Activated CD4-positive, alpha-beta T cell treated with anti-CD3 and anti-CD28 coated beads, Interleukin-2, Interleukin-6, amounts not matched to agents 100 ng/mL and 50 ng/mL, durations not matched to agents 16 hours and 8 hours (primary cell): ENCODE measurements at regions not wholly inside any gene's neighbourhood (a gene's known extent, or its start where the extent isn't known, plus 50 kb on each side); places are given as distances from the start of the nearest gene placed in this dataset.

Experiments
- DNase-seq: peaks from one replicate; pipeline ENCODE4 v3.0.0-alpha.2; 2020

DNA sequence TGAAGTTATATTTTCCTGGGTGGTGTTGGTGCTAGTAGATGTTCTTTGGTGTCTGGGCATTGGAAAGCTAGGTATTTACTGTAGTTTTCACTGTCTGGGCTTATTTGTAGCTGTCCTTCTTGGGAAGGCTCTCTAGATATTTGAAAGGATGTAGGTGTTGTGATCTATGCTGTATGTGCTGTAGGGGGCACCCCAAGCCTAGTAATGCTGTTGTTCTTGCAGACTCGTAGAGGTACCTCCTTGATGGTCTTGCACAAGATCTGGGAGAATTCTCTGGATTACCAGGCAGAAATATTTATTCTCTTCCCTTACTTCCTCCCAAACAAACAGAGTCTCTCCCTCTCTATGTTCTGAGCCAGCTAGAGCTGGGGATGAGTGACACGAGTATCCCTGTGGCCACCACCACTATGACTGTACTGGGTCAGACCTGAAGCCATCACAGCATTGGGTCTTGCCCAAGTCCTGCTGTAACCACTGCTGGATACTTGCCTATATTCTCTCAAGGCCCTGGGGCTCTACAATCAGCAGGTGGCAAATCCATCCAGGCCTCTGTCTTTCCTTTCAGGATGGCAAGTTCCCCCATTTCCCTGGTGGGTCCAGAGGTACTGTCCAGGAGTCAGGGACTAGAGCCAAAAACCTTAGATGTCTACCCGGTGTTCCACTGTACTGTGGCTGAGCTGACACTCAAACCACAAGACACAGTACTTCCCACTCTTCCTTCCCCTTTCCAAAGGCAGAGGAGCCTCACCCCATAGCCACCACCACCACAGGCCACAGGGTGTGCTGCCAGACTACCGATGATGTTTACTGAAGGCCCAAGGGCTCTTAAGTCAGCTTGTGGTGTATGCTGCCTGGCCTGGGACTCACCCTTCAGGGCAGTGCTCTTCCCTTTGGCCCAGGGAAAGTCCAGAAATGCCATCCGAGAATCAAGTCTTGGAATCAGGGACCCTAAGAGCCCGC lies 195.2 kb upstream of the DPPA4 start:
- DNase-seq, result peak; percentile 49

DNA sequence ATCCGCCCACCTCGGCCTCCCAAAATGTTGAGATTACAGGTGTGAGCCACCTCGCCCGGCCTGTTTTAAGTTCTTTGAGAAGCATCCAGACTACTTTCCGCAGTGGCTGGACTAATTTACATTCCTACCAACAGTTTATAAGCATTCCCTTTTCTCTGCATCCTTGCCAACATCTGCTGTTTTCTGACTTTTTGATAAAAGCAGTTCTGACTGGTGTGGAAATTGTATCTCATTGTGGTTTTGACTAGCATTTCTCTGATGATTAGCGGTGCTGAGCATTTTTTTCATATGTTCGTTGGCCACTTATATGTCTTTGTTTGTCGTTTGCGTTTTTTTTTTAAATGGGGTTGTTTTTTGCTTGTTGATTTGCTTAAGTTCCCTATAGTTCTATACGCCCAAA lies 208.4 kb upstream of the DPPA4 start:
- no peak for DNase-seq

DNA sequence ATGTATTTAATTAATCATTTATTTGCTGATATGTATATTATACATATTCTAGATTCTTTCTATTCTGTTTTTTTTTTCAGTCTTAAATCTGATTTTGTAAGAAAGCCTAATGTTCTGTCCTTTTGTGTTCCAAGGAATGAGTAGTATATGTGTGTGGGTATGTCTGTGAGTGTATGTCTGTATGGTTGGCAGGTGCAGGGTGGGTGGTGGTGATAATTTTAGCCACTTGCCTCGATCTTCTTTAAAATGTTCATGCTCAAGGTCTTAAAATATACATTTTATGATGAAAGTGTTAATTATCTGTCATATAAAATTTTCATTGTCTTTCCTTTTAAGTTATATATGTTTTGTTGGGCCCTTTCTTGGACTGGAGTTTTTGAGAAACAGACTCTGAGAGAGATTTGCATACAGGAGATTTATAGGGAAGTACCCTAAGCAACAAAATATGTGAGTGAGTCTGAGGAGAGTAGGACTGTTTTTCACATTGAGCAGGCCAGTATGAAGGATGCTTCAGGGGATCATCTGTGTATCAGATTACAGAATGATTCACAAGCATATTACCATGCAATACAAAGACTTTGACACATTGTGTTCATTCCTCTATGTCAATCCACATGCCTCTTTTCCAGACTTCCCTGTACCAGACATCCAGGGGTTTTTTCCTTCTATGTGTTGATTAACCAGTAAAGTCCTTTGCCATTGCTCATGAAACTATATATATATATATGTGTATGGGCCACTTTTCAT lies 211.0 kb upstream of the DPPA4 start:
- no peak for DNase-seq

DNA sequence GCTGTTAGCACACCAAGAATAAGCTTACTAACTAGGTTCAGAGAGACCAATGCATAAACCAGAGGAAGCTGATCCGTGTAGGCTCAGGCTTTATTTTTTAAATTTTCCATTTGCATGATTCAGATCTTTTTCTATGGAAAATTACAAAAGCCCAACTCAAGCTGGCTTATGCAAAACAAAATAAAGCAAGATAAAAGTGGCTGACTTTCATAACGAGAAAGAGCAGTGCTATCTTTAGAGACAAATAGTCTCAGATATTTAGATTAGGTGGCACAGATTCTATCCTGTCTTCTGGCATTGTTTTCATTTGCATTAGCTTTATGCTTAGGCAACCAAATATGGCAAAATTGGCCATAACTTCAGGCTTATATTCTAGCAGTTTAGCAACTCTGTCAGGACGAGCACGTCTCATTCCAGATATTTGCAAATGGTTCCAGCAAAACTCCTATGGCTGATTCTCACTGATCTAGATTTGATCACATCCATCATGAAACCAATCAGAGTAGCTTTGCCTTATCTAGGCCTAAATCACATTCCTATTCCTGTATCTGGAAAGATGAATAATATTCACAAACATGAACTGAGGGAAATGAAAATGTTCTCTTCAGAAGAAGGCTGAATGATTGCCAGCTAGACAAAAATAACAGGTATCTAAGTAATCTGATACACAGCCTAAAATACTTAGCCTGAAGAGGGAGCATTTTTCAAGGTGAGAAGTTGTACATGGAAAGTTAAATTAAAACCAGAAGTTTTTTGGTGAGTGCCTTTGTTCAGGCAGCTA lies 216.4 kb upstream of the DPPA4 start:
- DNase-seq, result no peak

DNA sequence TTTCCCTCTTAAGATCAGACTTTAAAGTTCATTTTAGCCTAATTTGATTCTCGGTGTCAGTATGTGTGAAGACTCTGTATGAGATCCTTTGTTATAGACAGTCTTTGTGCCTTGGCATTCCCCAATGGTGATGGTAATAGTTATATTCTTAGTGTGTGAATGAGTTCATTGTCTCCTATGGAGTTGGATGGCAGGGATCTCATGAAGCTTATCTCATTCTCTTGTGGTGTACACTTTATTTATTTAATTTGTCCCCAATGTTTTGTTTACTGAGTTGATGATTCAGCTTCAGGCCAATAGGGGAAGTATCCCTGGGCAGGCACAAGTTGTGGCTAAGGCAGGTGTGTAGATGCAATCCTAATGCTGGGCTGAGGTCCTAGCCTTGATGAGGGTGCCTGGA lies 222.0 kb upstream of the DPPA4 start:
- no peak for DNase-seq

DNA sequence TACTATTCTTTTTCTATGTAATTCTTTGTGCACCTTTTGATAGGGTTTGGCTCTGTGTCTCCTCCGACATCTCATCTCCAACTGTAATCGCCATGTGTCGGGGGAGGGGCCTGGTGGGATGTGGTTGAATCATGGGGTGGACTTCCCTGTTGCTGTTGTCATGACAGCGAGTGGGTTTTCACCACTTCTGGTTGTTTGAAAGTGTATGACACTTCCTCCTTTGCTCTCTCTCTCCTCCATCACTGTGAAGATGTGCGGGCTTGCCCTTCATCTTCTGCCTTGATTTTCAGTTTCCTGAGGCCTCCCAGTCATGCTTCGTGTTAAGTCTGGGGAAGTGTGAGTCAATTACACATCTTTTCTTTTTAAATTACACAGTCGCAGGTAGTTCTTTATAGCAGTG lies 225.8 kb upstream of the DPPA4 start:
- peak; percentile 5 for DNase-seq

DNA sequence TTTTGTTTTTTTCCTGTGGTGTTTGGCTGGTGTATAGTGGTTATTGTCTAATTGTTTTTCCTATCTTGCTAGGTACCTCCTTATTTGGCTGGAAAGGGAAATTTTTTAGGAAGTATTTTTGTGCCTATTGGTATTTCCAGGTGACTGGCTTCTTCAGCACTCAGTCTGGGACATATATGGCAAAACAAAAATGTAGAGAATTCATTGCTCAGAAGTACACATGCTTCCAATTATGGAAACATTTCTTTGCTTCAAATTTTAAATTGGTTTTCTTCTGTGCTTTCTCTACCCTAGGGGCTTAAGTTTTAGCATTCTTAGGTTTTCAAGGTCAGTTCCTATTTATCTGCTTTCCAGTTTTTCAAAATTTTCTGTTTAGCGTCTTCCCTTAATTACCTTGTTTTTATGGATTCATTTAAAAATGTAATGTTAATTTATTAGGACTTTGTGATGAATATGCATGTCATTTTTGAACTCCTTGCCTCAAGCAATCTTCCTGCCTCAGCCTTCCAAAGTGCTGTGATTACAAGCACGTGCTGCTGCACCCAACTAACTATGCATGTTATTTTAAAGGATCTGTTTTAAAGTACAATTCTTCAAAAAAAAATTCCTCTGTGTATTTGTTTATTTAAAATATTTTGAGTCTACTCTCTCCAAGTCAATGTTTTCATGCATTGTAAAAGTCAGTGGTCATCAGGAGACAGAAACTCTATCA lies 231.9 kb upstream of the DPPA4 start:
- no peak for DNase-seq

DNA sequence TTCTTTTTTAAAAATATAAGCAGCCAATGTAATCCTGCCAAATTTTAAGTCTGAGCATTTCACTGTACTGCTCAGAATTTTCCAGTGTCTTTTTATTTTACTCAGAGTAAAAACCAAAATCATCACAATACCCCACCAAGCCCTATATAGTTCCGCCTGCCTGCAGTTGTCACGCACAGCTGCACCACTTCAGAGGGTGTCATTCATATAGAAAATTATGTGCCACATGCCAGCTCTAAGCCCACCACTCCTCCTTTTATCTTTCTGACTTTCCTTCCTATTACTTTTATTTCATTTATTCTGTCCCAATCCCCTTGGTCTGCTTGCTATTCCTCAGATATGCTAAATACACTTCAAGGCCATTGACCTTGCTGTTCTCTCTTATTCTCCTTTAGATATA lies 233.1 kb upstream of the DPPA4 start:
- no peak for DNase-seq

DNA sequence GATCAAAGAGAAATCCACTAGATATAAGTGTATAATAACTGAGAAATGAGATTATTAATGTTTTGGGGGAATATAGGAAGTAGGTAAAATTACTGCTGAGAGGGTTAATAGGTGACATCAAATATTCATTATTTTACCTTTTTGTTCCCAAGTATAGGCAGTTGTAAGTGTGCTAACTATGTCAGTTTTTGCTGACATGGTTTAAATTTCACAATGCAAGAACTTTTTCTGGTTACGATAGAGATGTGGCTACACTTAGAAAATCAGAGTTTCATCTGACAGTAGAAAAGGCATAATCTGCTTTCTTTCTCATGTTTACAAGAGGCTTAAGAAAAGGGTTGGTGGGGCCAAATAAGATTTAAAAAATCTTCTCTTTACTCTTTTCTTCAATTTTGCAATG lies 235.0 kb upstream of the DPPA4 start:
- DNase-seq, result no peak

DNA sequence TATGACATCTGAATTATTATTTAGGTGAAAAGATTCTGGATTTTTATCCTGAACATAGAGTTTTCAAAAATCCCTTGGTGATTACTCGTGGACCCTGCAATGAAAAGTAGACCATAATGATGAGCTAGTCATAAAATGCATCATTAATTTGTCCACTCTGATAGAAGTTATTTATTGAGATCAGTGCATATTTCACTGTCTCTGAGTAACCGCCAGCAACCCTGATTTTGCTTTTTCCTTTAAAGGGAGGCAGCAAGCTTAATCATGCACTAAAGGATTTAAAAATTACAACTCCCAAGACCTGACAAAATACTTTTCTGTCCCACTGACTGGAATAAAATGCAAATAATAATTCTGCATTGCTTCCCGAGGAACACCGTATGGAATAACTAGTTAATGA lies 259.6 kb upstream of the DPPA4 start:
- DNase-seq, result no peak

DNA sequence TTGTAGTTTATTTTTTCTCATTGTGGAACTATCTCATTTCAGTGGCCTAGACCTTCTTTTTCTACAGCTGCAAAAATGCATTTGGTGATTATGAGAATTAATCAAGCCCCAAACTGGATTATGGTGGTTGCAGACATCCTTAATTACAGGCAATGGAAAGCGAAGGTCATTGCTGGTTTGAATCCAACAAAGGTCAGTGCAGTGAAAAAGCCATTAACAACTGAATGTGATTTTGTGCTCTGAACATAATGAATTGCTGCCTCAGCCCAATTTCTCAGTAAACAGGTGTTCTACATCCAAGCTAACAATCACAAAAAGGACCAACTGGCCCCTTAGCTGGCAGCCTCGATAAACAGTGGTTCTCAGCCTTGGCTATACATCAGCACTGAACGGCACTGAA lies 260.1 kb upstream of the DPPA4 start:
- no peak for DNase-seq

DNA sequence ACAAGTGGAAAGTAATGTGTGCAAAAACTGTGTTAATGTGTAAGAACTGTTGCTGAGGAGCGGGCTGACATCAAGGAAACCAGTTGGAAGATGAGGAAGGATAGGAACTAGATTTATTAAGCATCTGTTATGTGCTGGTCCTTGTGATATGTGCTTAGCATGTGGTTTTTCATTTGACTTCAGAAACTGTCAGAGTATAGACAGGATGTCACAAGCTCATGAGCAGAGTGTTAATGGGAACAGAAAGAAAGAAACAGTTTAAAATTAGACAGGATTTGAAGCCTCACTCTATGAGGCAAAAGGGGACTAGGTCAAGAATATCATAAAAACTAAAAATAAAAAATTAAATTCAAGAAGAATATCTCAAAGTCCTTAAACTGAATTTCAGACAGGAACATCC lies 270.6 kb upstream of the DPPA4 start:
- DNase-seq, result no peak

DNA sequence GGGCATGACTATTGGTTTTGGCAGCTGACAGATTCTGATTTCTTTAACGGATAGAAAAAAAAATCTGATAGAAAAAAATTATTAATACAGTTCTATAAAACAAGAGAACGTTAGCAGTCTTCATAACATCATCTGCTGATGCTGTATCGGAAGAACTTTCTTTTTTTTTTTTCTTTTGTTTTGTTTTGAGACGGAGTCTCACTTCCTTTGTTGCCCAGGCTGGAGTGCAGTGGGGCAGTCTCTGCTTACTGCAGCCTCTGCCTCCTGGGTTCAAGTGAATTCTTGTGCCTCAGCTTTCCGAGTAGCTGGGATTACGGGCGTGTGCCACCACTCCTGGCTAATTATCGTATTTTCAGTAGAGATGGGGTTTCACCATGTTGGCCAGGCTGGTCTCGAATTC lies 271.2 kb upstream of the DPPA4 start:
- no peak for DNase-seq

DNA sequence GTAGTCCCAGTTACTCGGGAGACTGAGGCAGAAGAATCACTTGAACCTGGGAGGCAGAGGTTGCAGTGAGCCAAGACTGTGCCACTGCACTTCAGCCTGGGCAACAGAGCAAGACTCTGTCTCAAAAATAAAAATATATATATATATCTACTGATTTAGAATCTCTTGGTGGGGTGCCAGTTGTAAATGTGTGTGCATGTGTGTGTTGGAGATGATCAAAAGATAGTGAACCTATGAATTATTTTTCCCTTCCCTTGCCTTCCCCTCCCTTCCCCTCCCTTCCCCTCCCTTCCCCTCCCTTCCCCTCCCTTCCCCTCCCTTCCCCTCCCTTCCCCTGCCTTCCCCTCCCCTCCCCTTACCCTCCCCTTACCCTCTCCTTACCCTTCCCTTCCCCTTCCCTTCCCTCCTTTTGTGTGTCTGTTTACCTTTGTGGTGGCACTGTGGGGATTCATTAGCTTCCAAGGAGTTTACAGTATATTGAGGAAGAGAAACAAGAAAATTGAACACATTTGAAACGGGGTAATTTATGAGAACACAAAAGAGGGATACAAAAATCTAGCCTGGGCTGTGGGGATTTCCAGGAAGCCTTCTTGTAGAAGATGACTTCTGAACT lies 281.5 kb upstream of the DPPA4 start:
- no peak for DNase-seq

DNA sequence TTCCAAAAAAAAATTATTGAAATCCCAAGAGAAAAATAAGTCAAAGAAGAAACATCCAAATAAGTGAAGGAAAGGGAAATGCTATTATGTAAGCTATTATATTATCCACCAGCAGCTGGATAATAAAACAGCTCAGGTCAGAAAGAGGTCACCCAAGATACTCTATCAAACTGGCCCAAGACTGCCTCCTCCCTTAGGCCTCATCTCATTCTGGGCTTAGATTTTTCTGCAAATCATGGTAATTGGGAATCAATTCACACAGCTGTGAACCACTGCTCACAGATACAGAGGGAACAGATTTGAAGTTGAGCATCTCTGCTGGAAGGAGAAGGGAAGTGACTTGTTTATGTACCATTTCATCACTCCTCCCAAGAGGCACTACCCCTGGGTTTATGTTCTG lies 294.6 kb upstream of the DPPA4 start:
- no peak for DNase-seq

DNA sequence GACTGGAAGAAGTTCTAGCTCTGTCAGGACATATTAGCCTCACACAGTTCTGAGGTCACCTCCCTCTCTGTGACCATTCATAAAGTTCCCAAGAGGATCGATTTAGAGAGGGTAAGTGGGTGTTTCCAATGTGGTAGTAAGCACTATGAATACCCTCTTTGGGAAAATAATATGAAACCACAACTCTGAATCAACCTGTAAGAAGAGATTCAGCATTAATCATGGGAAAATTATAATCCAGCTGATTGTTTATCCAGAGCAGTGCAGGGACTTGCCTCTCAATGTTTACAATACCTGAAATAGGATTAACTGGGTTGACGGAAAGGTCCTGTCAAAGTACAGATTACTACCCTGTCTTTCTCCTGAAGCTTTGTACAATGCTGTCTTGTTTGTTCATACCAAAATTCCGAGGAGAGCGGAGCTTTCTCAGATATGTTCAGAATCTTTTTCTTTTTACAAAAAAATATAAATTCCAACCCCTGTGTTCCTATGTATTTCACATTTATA lies 302.9 kb upstream of the DPPA4 start:
- no peak for DNase-seq

DNA sequence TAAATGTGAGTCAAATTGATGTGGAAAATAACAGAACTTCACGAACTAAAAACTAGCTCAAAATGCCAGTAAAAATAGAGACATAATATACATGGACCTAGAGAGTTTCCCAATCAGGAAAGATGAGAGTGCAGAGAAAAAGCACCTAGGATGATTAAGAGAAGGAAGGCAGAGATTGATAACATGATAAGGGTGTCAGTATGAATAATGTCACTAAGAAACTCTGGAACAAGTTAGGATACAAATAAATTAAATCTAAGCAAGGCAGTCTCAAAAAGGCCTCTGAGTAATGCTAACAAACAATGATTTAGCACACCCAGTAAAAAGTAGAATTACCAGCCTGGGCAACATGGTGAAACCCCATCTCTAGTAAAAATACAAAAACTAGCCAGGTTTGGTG lies 304.7 kb upstream of the DPPA4 start:
- DNase-seq, result no peak

DNA sequence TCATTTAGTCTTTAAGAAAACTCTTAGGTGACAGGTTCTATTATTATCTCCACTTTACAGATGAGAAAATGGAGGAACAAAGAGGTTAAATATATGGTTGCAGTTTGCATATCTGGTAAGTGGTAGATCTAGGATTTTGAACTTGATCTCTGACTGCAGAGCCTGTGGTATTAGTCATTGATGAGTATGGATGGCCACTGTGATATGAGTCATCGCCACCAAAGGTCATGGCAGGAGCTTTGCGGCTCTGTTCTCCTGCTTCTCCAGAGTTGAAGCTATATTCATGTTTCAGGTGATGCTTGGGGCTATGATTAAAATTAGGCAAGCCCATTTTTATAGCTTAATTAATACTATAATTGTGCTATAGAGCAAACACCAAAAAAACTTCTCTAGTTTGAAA lies 306.2 kb upstream of the DPPA4 start:
- DNase-seq, result peak; percentile 1

DNA sequence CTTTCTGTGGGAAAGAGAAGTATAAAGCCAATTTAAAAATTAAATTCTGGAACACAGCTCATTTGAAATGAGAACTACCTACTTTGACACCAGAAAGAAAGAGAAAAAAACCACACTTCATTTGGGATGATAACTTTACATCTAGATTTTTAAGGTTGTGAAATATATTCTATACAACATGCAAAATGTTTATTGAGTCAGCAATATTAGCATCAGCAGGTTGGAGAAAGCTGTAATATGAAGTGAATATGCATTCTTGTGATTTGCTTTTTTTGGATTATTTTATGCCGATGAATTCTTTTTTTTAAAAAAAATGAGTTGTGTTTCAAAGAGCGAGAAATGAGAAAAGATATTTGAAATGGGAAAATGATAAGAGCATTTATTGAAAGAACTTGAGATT lies 307.0 kb upstream of the DPPA4 start:
- no peak for DNase-seq

DNA sequence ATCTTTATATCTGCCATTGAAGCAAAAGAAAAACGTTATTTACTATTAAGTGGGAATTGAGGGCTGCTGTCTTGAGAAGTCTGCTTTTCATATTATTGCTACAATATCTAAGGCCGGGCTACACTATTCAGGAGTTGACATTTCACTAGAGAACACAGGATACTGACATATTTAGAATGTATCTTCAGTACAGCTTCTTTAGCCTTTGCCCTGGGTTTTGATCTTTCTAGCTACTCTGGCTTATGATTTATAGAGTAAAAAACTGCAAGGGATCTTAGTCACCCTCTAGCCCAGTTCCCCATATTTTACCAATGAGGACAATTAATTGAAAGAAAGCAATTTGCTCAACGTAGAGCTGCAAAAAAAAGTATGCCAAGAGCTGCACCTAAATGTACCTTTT lies 307.4 kb upstream of the DPPA4 start:
- DNase-seq, result no peak

DNA sequence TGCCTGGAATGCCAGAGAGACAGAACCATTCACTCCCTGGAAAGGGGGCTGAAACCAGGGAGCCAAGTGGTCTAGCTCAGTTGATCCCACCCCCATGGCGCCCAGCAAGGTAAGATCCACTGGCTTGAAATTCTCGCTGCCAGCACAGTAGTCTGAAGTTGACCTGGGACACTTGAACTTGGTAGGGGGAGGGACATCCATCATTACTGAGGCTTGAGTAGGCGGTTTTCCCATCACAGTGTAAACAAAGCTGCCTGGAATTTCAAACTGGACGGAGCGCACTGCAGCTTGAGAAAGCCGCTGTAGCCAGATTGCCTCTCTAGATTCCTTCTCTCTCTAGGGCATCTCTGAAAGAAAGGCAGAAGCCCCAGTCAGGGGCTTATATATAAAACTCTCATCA lies 310.7 kb upstream of the DPPA4 start:
- DNase-seq, result no peak

DNA sequence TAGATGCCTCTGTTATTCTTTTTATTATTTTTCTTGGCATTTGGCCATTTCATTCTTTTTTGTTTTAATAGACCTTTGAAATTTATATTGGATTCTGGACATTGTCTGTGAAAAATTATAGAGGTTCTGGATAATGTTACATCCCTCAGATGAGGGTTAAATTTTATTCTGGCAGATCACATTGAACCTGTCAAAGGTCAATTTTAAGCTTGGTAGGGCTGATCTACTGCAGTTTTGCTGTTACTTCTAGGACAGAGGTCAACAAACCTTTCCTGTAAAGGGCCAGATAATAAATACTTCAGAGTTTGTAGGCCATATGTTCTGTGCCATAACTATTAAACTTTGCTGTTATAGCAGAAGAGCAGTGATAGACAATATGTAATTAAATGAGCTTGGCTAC lies 318.9 kb upstream of the DPPA4 start:
- DNase-seq, result no peak
